ENCODE measurements at regions not wholly inside any gene's neighbourhood (a gene's known extent, or its start where the extent isn't known, plus 50 kb on each side); places are given as distances from the start of the nearest gene placed in this dataset.

DNA sequence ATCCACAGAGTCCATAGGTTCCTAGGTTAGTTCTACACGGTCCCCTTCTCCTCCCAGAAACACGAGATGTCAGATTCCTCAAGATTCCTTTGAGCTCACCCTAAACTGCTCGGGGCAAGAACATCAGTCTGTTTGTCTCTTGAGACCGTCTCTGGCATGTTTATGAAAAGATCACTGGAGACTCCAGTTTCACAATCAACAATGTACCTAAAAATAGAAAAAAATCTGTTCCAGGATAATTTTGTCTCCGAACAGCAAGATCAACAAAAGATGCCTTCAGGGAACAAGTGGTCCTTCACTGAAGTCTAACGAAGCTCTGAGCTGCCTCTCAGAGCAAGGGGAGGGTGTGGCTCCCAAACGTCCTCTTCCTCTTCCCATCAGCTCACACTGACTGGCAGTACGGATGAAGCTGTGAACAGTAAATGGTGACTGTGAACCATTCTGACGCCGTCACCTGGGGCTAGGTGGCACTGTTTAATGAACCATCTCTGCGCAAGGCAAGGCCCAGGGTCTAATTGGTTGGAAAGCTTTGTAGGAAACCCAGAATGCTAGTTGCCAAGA is 156.2 kb upstream of the LYZL1 start:
- intact Hi-C loops (cut with DNase I; ENCODE audit: low total_unique reads), result no loop called here
- Histone ChIP-seq H3K27me3 (no peaks in the 10 kb centered on the region), H3K27ac (peak overlapping the region in 1 of 2 donors; percentile 54), H3K36me3 (ENCODE audit: low read depth, missing control alignments) (no peaks in the 10 kb centered on the region), H3K4me1 (peaks cover 9% of the 10 kb centered on the region), H3K4me3 (peak overlapping the region in 1 of 2 donors; percentile 15), H3K9me3 (no peaks in the 10 kb centered on the region)
- peak; percentile 36 for DNase-seq
- 14 to 34% methylated on average over 10 to 11 of the region's 11 CpGs for WGBS, 2 donors
- no peak for TF ChIP-seq CTCF (IDR thresholded peaks at IDR 0.05)
- no peak for TF ChIP-seq POLR2A (IDR thresholded peaks at IDR 0.05)

DNA sequence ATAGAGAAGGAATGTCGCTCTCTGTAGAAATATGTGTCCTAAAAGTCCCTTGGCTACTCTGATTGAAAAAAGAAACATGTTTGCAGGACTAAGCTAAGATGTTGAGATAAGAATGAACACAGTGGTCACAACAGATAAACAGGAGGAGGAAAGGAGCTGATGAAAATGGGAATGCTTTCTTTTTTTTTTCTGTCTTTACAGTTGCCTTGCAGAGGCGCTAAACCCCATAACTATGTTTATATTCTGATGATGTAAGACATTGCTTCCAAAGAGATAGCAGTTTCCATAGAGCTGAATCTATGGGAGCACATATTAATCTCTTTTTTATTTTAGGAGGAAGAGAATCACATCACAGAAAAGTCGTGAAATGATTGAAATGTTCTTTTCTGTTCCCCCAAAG is 153.5 kb upstream of the LYZL1 start:
- intact Hi-C loops (cut with DNase I; ENCODE audit: low total_unique reads), result no loop called here
- H3K36me3 ChIP-seq (ENCODE audit: low read depth, missing control alignments), result no peaks in the 10 kb centered on the region
- WGBS, 2 donors, result 75% methylated on average over 3 of the region's 3 CpGs
- TF ChIP-seq CTCF (IDR thresholded peaks at IDR 0.05) (no peak), POLR2A (IDR thresholded peaks at IDR 0.05) (no peak)
- no peak overlapping the region for H3K27ac ChIP-seq
- peaks cover 9% of the 10 kb centered on the region for H3K4me1 ChIP-seq
- no peak overlapping the region for H3K4me3 ChIP-seq
- no peaks in the 10 kb centered on the region for H3K9me3 ChIP-seq
- H3K27me3 ChIP-seq, result no peaks in the 10 kb centered on the region
- DNase-seq, result no peak

- TF ChIP-seq CTCF (IDR thresholded peaks at IDR 0.05) (no peak), POLR2A (IDR thresholded peaks at IDR 0.05) (no peak)
- WGBS, 2 donors, result 87 to 90% methylated on average over 3 of the region's 3 CpGs
- intact Hi-C loops (cut with DNase I; ENCODE audit: low total_unique reads), result no loop called here
- no peak for DNase-seq
- no peak overlapping the region for H3K27ac ChIP-seq
- H3K4me1 ChIP-seq, result peaks cover 9% of the 10 kb centered on the region
- no peaks in the 10 kb centered on the region for H3K27me3 ChIP-seq
- no peaks in the 10 kb centered on the region for H3K36me3 ChIP-seq (ENCODE audit: low read depth, missing control alignments)
- H3K9me3 ChIP-seq, result no peaks in the 10 kb centered on the region
- H3K4me3 ChIP-seq, result no peak overlapping the region
Observed at GRCh38 chr10:29136411-29136810, 152.5 kb upstream of the LYZL1 start.

DNA sequence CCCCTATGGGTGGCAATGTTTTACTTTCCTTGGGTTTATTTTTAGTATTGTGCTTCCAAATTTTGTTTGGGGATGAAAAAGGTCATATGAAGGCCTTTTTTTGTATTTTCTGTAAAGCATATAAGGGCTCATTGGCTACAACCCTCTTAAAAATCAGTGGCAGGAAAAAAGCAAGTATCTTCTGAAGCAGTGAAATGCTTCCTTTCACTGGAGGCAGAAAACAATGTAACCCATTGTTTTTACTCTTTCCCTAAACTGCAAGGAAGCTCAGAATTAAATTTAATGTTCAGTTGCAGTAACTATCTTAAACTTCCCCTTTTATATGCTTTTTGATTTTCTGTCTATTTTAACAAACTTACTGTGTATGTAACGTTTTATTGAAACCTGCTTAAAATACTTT is 148.7 kb upstream of the LYZL1 start:
- peaks cover 7% of the 10 kb centered on the region for H3K4me1 ChIP-seq
- no peak overlapping the region for H3K27ac ChIP-seq
- no peaks in the 10 kb centered on the region for H3K9me3 ChIP-seq
- TF ChIP-seq POLR2A (IDR thresholded peaks at IDR 0.05) (no peak), CTCF (IDR thresholded peaks at IDR 0.05) (no peak)
- intact Hi-C loops (cut with DNase I; ENCODE audit: low total_unique reads), result no loop called here
- no peaks in the 10 kb centered on the region for H3K27me3 ChIP-seq
- H3K36me3 ChIP-seq (ENCODE audit: low read depth, missing control alignments), result no peaks in the 10 kb centered on the region
- H3K4me3 ChIP-seq, result no peak overlapping the region
- DNase-seq, result no peak
- 36 to 49% methylated on average over 1 of the region's 1 CpG for whole genome bisulfite sequencing, 2 donors

DNA sequence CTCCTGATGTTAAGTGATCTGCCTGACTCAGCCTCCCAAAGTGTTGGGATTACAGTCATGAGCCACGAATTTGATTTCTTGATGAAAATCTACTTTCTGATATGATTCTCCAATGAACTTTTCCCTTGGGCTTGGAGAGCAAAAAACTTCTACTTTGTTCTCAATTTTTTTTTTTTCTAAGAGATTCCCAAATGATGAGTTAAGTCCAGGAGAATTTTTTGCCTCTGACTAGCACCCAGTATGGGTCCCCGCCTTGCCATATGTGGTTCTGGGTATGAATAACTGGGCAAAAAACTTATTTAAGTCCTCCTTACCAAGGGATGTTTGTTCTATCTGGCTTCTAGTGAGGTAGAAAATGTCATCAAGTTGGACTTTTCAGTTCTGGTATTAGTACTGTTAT is 147.9 kb upstream of the LYZL1 start:
- peaks cover 7% of the 10 kb centered on the region for H3K4me1 ChIP-seq
- TF ChIP-seq POLR2A (IDR thresholded peaks at IDR 0.05) (no peak), CTCF (IDR thresholded peaks at IDR 0.05) (no peak)
- no peak overlapping the region for H3K4me3 ChIP-seq
- no peak overlapping the region for H3K27ac ChIP-seq
- 85 to 93% methylated on average over 2 of the region's 2 CpGs for WGBS, 2 donors
- H3K36me3 ChIP-seq (ENCODE audit: low read depth, missing control alignments), result no peaks in the 10 kb centered on the region
- no peak for DNase-seq
- H3K9me3 ChIP-seq, result no peaks in the 10 kb centered on the region
- intact Hi-C loops (cut with DNase I; ENCODE audit: low total_unique reads), result no loop called here
- no peaks in the 10 kb centered on the region for H3K27me3 ChIP-seq
